Islet precursor cell (in vitro differentiated cells): ENCODE measurements at regions not wholly inside any gene's neighbourhood (a gene's known extent, or its start where the extent isn't known, plus 50 kb on each side); places are given as distances from the start of the nearest gene placed in this dataset.

Experiments
- DNase-seq: peaks from one replicate; pipeline ENCODE4 v3.0.0-alpha.2; 2018

DNA sequence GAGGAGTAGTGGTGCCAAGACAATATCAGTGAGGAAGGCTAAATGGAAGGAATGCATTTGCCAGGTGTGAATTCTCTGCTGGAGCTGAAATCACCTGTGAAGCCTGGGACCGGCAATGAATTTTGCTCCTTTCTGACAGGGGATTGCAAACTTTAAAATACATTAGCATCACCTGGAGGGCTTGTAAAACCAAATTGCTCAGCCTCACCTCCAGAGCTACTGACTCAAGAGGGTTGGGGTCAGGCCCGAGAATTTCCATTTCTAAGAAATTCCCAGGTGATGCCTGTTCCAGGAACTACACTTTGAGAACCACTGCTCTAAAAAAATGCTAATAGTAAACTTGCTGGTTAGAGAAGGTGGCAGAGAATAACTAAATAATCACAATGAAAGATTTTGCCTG lies 445.6 kb upstream of the RBMS3 start:
- DNase-seq: no peak

DNA sequence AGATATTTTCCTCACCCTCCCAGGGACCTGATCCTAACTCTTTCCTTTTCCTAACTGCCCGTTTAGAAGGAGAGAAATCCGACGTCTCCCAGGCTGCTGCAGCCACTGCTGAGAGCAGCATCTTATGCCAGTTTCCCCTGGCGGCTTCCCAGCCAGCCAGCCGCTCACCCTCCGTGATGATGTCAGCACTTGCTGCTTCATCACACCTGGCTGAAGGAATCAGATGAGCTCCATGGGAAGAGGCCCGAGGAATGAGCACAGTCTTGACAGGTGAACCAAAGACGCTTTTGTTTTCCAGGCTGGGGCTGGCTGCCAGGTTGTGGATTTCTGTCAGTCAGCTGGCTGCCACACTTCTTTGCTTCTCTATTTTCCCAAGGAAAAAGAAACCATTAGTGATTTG lies 445.1 kb upstream of the RBMS3 start:
- DNase-seq: peak; percentile 79

DNA sequence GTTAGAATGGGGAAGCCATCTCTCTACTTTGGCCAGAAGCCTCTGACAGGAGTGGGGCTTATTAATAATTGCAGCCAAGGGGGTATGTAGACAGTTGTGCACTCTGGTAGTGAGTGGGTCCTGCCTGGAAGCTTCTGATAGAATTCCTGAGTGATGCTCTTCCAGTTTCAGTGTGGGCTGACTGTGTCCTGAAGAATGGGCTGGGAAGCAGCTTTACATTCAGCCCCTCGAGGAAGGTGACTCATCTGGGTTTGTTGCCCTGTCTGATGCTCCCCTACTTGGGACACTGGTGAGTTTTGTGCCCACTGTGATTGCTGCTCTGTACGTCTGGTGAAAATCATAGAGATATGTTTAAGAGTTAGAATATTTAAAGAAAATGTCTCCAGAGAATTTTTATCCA lies 444.7 kb upstream of the RBMS3 start:
- DNase-seq: peak; percentile 88

DNA sequence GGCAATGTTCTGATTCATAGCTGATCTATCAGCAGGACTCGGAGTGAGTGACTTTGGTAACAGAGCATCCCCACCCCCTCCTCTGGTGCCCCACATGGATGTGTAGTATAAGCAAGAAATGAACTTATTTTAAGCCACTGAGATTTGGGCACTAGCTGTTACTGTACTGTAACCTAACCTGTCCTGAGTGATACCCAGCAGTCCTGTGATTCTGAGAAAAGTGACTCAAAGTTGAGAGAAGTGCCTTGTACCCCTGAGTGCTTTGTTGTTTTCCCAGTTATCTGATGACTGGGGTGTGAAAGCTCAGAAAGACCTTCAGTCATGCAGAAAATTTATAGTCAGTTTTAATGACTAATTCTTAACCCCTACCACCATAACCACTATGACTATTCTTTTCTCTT lies 439.9 kb upstream of the RBMS3 start:
- DNase-seq: no peak

DNA sequence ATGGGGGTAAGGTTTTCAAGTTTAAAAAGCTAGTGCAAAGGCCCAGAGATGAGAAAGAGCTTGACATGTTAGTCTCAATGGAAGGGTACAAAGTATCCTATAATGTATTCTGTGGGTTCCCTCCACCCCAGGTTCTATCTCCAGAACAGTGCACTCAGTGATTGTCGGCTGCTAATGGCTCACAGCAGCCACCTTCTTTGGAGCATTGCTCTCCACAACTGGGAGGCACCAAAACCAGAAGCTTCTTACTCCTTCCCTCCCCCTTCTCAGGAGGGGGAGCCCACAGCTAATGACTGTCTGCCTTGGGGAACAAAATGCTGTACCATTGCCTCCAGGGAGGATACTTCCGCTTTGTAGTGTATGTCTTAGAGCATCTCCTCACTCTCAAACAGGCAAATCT lies 439.4 kb upstream of the RBMS3 start:
- DNase-seq: no peak

DNA sequence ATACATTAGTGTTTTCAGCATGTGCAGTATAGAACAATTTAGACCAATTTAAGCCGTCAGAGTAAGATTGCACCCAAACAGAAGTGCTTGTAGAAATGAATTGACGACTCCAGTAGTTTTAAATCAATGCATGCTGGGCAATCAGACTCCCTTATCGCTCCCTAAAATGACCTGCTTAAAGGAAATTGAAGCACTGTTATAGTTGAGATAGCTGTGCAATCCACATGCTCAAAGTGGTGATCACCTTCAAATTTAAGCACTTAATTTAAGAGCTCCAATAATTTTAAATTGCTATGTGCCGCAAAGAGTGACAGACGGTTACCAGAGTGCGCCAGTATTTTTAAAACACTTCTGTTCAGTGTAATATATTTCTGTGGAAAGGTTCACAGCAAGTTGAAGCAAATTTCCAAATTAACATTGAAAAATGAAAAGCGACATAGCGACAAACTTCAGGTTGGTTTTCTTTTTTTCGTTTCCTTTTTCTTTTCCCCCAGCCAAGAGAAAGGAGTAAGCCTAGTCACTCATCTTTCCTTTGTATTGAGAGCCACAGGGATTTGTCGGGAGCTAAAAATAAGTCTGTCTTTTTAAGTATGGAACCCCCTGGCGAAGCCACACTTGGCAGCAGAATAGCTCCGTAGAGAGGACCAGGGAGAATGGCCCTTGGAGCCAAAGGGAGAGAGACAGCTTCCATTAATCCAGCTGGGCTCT lies 436.4 kb upstream of the RBMS3 start:
- DNase-seq: no peak

DNA sequence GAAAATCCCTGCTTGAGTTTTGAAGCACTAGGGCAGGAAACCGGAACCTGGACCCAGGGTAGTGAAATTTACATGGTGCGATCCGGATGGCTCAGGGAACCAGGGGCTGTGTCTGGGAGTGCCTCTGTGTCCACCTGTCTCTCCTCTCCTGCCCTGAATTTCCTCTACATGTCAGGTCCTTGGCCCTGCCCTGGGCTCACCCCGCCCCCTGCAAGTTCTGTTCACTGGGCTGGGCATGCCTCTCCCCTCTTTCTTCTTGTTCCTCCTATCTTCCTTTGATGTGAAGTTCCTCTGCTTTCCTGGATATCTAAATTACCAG lies 435.9 kb upstream of the RBMS3 start:
- no peak for DNase-seq

DNA sequence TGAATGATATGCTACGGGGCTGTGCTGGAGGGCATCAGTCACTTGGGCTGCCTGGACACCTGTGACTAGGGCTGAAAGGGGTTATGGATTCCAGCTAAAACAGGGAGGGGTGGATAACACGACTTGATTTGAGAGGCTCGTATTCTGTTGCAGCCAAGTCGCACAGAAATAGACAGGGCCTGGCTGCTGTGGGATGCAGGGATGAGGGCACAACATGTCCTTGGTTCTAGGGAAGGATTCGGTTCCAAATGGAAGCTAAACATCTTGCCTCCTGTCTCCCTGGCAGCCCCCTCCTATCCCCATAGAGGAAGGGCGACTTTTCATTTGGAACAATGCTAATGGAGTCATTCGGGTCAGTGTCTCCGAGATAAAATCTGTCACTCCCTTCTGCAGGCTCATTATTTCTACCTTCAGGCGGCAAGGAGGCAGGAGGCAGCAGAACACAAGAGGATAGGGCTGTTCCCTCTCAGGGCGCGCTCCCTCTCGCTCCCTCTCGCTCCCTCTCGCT lies 433.8 kb upstream of the RBMS3 start:
- no peak for DNase-seq

DNA sequence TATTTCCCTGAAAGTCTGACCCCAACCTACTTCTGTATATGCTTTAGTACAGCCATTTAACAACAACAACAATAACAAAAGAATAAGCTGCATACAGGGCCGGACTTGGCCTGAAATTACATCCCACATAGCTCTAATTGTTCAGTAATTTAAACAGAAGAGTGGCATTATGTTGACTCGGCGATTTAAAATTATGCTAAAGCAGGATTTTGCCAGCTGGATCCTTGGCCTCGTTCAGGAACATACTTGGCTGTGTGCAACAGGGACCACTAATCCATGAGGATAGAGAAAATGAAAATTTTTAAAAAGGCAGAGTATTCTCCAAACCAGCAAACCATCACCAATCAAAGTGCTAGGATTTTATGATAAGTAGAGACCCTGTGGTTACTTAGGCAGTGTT lies 433.1 kb upstream of the RBMS3 start:
- DNase-seq: no peak

DNA sequence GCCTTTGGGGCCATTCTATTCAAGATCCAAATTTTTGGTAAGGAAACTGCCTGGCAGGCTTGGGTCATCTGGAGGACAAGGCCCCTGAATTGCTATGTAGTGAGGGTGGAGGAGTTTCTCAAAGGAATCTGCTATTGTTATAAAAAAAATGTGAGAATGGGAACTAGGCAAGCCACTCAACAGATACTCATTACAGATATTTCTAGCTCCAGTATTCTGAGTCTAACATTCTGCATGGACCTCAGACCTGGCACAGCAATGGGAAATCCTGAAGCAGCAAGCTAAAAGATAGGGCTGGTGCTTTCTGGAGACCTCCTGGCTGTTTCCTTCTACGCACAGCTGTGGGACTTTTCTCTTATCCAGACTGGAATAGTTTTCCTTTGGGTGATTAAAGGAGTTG lies 430.7 kb upstream of the RBMS3 start:
- no peak for DNase-seq

DNA sequence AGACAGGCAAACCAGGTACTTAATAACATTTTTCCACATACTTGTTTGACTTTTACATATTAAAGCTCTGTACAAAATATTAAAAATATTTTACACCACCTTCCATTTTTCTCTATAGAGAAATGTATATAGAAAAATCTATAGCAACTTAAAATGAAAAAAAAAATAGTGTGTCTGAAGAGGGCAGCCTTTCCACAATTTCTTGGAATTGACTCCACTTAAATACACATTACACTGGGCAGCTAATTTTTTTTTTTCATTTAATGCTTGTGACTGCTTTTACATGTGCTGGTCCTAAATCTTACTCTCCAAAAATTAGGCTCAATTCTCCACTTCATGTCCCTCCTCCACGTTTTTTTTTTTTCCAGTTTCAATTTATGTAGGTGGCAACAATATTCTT lies 427.0 kb upstream of the RBMS3 start:
- DNase-seq: no peak

DNA sequence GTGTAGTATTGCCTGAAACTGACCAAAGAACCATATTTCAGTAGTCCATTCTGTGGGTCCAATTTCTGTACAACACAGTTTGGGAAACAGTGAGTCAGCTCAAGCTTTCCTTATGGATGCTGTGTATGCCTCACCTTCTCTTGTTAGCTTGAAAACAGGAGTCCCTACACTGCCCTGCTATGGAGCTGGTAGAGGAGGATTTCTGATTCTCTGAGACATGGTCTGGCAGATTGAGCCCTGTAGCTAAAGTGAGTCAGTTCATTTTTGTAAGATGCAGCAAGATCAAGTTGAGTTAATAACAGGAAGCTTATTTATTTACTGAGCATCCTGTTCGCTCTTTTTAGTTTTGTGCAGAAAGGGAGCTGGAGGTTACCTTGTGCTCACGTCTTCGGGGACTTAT lies 424.1 kb upstream of the RBMS3 start:
- no peak for DNase-seq

DNA sequence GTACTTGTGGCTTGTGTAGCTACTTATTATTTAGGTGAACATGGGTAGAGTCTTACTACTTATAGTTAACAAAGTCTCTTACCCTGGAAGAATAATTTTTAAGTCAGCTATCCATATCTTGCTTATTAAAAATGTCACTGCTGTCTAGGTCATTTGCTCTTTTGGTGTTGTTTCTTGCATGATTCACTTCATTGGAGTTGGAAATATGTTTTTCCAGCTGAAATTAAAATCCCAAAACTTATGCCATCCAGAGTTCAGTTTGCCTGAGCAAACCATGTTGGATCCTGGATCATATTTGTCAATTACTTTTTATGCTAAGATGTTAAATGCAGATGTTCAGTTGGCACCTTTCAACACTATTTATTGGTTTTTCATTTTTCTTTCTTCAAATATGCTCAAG lies 421.0 kb upstream of the RBMS3 start:
- no peak for DNase-seq

DNA sequence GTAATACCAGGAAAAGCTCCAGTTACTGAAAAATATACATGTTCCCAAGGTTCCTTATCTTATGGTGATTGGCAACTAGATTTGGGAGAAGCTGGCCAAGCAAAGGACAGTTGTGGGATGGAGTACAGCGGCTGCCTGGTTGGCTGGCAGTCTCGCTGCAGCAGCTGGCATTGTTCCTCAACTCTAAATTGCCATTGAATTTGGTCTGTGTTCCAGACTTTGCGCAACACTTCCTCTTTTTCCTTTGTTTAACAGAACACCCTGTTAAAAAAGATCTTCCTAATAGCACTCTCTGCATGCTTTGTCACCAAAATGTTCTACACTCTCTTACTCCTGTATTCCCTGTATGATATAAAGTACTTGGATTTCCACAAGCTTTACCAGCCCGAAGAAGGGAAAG lies 420.6 kb upstream of the RBMS3 start:
- no peak for DNase-seq

DNA sequence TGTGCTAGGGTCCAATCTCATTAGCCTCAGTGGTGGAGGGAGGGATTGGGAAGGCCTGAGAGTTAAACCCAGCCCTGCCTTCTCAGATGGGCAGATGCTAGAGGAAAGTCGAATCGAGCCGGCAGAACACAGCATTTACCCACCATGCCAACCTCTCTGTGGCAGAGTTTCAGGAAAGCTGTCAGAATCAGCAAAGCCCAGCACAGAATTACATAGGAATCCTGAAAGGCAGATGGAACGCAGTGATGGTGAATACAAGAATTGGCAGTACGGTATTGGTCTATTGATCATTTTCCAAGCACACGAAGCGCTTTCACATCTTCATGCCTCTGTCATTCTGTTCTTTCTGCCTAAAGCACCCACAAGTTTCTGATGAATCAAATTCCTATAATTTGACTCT lies 417.7 kb upstream of the RBMS3 start:
- DNase-seq: no peak

DNA sequence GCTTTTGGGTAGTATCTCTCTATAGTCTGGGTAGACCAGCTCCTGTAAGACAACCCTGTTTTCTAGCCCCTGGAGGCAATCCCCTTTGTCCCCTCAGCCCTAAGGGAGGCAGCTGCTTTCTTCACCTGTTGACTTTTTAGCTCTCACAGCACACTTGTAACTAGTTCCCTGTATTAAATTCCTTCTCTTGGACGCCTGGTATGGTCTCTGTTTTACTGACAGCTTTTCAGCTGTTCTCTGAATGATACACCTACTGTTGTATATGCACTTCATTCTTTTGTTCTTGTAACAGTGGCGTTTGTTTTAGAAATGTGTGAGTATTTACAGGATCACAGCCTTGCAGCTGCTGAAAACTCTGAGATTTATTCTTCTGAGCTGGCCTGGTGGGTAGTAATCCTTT lies 413.0 kb upstream of the RBMS3 start:
- no peak for DNase-seq

DNA sequence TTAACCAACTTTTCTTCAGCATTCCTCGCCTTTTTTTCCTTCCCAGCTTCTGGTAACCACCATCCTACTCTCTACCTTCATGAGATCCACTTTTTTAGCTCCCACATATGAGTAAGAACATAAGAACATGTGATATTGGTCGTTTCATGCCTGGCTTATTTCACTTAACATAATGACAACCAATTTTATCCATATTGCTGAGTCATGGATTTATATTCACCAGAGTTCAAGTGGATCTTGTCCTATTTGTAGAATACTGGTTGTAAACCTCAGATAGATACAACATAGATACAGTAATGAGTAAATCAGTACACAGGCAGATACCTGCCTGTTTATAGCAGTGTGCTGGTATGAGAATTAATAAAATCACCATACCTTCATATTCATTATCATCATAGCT lies 412.0 kb upstream of the RBMS3 start:
- no peak for DNase-seq

DNA sequence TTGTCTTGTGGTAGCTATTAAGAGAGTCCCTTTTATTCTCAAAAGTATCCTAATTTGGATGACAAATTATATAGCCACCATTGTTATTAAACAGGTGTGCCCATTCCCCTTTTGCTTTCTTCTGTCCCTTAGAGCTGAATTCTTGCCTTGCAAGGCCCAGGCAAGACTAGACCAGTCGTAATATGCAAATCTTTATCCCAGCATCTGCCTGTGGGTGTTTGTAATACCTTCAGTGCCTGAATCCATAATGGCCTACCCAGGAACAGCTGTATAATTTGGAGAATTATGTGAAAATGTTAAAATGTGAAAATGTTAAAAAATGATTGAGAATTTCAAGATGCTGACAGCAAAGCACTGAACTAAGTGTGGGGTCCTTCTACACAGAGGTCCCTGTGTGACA lies 403.0 kb upstream of the RBMS3 start:
- DNase-seq: no peak

DNA sequence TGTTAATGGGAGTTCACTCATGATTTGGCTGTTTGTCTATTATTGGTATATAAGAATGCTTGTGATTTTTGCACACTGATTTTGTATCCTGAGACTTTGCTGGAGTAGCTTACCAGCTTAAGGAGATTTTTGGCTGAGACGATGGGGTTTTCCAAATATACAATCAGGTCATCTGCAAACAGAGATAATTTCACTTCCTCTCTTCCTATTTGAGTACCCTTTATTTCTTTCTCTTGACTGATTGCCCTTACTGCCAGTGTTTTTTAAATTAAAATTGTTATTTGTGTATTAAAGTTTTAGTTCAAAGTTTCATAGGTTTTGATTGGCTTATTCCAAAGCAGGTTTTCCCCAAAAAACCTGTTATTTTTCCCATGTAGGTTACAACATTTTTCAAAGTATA lies 390.5 kb upstream of the RBMS3 start:
- DNase-seq: no peak

DNA sequence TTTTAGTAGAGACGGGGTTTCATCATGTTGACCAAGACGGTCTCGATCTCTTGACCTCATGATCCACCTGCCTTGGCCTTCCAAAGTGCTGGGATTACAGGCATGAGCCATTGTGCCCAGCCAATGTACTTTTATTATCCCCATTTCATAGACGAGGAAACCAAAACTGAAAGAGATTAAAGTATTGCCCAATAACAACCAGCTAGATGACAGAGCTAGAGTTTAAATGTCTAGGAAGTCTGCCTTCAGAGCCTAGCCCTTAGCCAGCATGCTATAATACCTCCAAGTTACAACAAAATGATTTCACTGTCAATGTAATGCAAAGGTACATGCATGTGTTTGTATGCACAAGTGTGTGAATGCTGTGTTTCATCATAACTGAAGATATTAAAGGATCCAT lies 389.4 kb upstream of the RBMS3 start:
- no peak for DNase-seq

DNA sequence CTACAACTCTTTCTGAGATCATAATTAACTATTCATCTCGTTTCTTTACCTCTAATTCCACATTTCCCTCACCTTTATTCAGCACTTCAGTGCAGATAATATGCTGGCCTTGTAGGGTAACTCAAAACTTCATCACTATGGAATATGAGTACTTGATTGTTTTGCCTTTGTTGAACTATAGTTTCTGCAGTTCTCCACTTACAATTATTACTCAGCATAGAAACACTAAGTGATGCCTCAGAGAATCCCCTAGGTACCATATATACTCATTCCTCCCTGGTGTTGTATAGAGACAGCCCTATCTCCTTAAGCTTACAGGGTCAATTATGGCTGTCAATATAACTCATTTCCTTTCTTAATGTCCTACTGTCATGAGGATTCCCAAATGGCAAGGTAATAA lies 380.6 kb upstream of the RBMS3 start:
- DNase-seq: no peak

DNA sequence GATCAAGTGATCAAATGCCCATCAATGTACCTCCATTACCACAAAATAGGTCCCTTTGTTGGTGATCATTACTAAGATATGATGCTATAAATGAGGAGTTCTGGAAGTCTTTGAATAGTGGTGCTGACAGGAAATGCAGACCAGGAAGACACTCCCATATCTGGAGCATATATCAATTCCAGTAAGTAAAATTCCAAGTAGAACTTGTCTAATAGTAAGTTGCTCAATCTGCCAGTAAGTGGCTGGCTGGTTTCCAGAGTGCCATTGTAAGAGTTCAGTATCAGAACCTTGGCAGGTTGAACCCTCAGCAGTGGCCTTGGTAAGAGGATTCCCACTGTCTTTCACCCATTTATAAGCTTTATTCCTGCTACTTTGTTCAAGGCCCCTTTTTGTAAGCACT lies 379.9 kb upstream of the RBMS3 start:
- no peak for DNase-seq

DNA sequence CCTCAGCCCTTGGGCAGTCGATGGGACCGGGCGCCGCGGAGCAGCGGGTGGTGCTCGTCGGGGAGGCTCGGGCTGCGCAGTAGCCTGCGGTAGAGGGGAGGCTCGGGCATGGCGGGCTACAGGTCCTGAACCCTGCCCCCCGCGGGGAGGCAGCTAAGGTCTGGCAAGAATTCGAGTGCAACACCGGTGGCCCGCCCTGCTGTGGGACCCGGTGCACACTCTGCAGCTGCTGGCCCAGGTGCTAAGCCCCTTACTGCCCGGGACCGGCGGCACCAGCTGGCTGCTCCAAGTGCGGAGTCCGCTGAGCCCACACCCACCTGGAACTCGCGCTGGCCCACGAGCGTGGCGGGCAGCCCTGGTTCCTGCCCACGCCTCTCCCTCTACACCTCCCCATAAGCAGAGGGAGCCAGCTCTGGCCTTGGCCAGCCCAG lies 377.7 kb upstream of the RBMS3 start:
- no peak for DNase-seq

DNA sequence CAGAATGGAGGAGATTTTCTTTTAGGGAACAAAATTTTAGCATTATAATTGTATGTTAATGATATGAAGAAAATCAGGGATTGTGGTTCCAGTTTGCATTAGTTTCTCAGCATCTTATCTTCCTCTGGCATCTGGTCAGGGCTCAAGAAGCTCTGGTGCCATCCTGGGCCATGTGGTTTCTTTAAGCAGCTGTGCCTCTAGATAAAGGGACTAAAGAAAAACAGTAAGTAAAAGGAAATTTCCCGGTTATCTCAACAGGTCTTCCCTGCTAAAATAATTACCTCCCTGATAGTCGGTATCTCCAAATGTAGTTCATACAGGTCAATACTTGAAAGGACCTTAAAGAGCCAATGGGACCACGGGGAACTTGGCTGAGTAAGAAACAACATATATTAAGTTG lies 375.1 kb upstream of the RBMS3 start:
- no peak for DNase-seq

DNA sequence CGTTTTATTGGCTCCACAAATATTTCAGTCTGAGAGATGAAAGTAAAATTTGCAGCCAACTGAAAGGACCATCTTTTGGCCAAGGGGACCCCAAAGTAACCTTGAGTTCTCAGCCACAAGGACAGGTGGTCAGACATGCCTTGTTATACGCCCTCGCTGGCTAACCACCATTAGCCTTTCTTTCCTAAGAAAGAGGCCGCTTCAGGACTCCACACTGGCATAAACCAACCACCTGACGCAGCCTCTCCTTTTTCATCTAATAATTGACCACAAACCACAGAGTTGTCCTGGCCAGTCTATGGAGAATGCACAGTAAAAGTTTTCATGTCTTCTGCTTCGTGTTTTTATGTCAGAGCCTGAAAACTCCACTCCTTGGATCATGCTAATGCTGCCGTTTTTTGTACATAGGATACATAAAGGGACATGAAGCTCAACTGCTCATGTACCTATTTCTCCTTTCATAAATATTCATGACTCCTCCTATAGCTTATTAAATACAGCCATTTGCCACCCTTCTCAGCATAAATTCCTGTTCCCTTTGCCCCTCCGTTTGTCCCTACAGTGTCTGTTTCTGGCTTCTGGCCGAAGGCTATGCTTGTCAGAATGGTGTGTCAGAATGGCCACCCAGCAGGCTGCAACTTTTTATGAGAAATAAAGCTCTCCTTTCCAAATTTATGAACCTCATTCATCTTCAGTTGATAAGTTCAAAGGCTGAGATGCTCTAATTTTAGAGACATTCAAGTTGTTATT lies 374.1 kb upstream of the RBMS3 start:
- no peak for DNase-seq
